HuH-7 (cell line): ENCODE measurements at regions not wholly inside any gene's neighbourhood (a gene's known extent, or its start where the extent isn't known, plus 50 kb on each side); places are given as distances from the start of the nearest gene placed in this dataset.
"Not testable (repeated sequence)": the region's sequence is repeated elsewhere in the genome, so short reads cannot be mapped to it uniquely, and the experiment has no call there.

ENCODE experiments used
- DNase-seq: peaks from one replicate; pipeline ENCODE4 v3.0.0; 2011; ENCODE audit warnings: low spot score

DNA sequence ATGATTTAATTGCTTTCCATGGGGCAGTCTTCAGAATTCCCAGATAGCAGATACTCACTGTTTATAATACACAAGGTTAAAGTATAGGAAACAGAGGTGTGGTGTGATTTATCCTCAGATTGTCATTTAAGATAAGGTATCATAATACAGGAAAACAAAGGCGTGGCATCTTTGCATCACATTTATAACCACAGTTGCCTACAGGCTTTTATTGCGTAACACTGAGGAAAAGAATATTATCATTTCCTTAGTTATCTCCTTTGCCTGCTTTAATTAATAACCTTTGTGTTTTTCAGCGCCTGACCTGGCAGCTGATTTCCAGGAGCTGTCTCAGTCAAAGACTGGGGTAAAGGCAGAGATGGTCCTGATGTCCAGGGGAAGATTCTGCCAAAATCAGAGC is 68.8 kb downstream of the SSX7 start:
- DNase-seq: no peak

DNA sequence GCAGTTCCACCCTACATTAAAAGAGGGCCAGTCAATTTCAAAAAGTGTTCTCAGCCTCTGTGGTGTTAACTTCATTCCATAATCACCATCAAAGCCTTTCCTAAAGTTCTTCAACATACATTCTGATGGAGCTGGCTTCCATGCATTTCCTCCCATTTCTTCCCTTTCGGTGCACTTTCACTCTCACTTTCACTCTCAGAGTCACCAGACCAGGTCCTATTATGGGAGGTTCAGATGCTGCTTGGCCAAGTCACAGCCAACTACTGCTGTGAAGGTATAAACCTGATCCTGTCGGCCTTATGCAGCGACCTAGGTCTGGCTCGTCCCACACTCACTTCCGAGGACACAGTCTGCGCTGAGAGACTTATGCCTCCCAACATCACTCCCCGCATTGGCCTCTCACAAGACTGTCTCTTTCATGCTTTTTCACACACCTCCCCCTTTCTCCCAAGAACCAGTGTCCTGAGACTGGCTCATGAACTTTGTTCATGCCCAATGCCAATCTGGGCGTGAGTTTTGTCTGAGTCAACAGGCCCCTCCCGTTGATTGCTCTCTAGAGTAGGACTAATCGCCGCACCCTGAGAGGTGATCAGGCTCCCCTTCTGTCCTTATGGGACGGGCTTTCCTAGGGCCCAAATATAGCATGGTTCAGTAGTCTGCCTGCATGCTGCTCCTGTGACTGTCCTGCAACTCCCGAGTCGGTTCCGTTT is 60.8 kb upstream of the XAGE1B start:
- DNase-seq: no peak

DNA sequence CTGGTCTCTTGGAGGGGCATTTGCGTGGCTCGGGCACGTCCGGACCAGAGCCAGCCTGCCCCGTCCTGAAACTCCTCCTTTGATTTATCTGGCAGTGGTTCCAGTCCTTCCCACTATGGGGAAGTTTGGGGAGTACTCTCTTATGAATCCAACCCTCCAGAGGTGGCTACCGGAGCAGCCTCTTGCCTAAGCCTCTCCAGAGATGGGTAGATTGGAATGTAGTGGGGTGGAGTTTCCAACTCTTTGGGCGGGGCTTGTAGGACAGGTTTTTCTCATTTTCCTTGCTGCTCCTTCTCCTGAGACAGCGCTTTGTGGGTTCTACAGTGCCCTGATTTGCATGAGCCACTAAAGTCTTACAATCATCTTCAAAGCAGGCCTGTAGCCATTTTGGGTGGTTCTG is 60.1 kb upstream of the XAGE1B start:
- no peak for DNase-seq

DNA sequence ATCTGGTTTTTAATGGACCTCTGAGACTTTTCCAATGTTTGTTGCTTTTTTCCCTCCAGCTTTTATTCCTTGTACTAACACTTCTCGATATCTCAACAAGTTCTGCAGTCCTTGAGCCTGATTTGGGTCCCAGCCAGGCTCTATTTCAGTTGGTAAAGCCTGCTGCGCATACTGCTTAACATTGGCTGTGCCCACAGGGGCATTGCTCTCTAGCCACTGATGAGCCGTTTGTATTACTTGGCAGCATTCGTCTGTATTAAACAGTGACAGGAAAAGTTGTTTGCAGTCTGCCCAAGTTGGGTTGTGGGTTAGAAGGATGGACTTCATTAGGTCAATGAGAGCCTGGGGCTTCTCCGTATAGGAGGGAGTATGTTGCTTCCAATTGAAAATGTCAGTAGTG is 59.6 kb upstream of the XAGE1B start:
- no peak for DNase-seq

DNA sequence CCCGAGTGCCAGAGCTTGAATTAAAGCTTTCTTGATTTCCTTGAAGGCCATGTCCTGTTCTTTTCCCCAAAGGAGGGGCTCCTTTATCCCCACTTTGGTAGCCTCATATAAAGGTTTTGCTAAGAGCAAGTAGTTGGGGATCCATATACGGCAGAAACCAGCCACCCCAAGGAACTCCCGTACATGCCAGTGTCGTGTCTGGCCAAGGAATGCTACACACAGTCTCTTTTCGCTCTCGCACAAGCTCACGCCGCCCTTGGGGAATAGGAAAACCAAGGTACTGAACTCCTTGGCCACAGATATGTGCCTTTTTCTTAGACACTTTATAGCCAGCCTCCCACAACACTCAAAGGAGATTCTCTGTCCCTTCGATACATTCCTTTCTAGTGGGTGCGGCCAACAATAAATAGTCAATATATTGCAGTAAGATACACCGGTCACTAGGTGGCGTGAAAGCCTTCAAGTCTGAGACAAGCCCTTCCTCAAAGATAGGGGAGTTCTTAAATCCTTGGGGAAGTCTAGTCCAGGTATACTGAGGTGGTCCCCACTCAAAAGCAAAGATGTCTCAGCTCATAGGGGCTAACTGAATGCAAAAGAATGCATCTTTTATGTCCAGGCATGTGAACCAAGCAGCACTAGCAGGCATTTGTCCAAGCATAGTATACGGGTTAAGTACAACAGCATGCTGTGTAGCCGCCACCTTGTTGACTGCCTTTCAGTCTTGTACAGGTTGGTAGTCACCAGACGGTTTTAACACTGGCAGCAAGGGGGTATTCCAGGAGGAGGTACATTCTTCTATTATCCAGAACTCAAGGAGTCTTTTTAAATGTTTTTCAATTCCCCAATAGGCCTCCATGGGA is 57.8 kb upstream of the XAGE1B start:
- DNase-seq: peak; percentile 17

DNA sequence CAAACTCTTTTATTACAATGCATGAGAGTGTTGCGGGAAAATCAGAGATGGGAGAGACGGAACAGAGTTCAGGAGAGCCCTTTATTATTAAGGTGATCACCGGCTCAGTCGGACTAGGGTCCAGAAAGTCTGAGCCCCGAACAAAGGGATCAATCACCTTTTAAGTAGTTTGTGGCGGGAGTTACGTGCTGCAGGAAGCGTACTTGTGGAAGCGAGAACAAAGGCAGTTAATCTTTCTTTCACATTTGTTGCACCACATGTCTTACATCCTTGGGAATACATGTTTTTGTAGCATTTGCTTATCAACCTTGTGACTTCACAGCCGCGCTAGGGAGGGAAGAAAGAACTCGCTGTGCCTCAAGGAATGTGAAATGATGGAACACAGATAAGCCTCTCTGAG is 51.3 kb upstream of the XAGE1B start:
- not testable (repeated sequence) for DNase-seq
